ENCODE measurements at regions not wholly inside any gene's neighbourhood (a gene's known extent, or its start where the extent isn't known, plus 50 kb on each side); places are given as distances from the start of the nearest gene placed in this dataset.

GRCh38 chr13:107322228-107322627 lies 754.3 kb upstream of the ARGLU1 start:
- TF ChIP-seq CTCF (IDR thresholded peaks at IDR 0.05; ENCODE audit: low read depth, low read length) (no peak), POLR2A (IDR thresholded peaks at IDR 0.05; ENCODE audit: extremely low read depth, insufficient read length) (no peak), MYC (IDR thresholded peaks at IDR 0.05; ENCODE audit: low read depth, low read length) (no peak)

Measured in NB4 (cell line).